Tibial nerve (tissue), 3 donors: ENCODE measurements at regions not wholly inside any gene's neighbourhood (a gene's known extent, or its start where the extent isn't known, plus 50 kb on each side); places are given as distances from the start of the nearest gene placed in this dataset.

Experiments used
- CTCF ChIP-seq, 5 experiments: fragments of 200-600 bp in 3 of 5; fragments of 450-650 bp in 2 of 5; sonication (generic) in 3 of 5; IDR thresholded peaks; one replicate each; pipeline ENCODE4 v1.5.1; 2016 to 2019; ENCODE audit warnings: antibody characterized with exemption in 5 of 5, mild to moderate bottlenecking in 3 of 5, moderate library complexity in 2 of 5
- POLR2A ChIP-seq, 2 donors: fragments of 450-650 bp; IDR thresholded peaks; one replicate each; pipeline ENCODE4 v1.6.1; 2017; ENCODE audit warnings: antibody characterized with exemption in 2 of 2, mild to moderate bottlenecking in 2 of 2, moderate library complexity in 2 of 2

DNA sequence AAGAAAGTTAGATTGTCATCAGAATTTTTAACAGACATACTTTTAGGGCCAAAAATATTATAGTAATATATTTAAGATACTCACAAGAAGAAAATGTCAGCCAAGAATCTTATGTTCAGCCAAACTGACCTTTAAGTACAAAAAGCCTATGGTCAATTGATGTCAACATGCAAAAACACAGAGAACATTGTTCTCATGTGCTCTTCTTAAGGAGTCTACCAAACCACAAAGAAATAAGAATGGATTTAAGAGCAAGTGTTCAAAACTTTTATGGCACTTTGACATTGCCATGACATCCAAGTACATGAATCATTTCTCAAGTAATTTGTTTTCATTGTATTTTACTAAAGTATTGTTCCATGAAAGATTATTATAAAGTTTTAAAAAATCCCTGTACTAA, 180.4 kb downstream of the TMEM26 start:
- no peak for TF ChIP-seq CTCF (IDR thresholded peaks at IDR 0.05)
- TF ChIP-seq POLR2A (IDR thresholded peaks at IDR 0.05), result no peak
